ENCODE measurements at regions not wholly inside any gene's neighbourhood (a gene's known extent, or its start where the extent isn't known, plus 50 kb on each side); places are given as distances from the start of the nearest gene placed in this dataset.

GRCh38 chr1:71200503-71200902, 119.7 kb upstream of the ZRANB2 start:
- Histone ChIP-seq H3K36me3 (ENCODE audit: control insufficient read depth, insufficient read depth, low read length) (no peaks in the 10 kb centered on the region), H3K27me3 (ENCODE audit: control insufficient read depth, insufficient read depth, low read length) (no peaks in the 10 kb centered on the region), H3K4me3 (ENCODE audit: low read depth, low read length) (no peak overlapping the region)
- TF ChIP-seq CTCF (IDR thresholded peaks at IDR 0.05; ENCODE audit: insufficient read depth, low read length, poor library complexity, severe bottlenecking), result no peak
- no peak for DNase-seq (ENCODE audit: low read depth)

DNA sequence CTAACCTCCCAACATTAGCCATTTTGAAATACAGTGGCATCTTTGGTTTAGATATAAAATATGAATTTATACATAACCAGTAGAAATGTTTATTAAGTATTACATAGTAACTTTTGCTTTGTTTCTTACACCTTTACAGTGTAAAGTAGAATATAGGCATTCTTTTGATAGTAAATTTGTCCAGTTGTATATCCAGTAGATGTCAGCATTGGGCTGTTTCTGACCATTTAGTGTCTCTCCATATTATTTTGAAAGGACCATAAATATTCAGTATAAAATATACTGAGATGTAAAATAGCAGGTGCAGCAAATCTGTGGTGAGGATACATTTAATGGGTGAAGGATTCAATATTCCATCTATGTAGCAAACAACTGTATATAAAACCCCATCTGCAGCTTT, 115.8 kb upstream of the ZRANB2 start:
- Histone ChIP-seq H3K36me3 (ENCODE audit: control insufficient read depth, insufficient read depth, low read length) (no peaks in the 10 kb centered on the region), H3K27me3 (ENCODE audit: control insufficient read depth, insufficient read depth, low read length) (no peaks in the 10 kb centered on the region), H3K4me3 (ENCODE audit: low read depth, low read length) (no peak overlapping the region)
- peak; percentile 26 for TF ChIP-seq CTCF (IDR thresholded peaks at IDR 0.05; ENCODE audit: insufficient read depth, low read length, poor library complexity, severe bottlenecking)
- DNase-seq (ENCODE audit: low read depth), result no peak

DNA sequence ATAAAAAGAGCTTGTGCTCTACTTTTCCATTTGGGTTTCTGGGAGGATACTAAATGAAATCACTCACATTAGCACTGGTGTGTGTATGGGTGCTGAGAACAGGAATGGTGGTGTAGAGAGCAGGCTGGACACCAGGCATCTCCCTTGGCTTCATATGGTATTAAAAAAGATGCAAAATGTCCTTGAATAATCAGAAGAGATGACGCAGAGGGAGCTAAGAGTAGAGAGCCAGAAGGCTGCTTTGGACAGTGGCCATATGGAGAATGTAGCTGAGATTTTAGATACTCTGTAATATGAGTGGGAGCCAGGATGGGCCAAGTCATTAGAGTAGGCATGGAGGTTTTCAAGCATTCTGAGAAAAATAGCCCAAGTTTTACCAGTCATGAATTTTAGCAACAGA, 112.3 kb upstream of the ZRANB2 start:
- no peak for DNase-seq (ENCODE audit: low read depth)

GRCh38 chr1:71191520-71191919, 110.7 kb upstream of the ZRANB2 start:
- no peaks in the 10 kb centered on the region for H3K27me3 ChIP-seq (ENCODE audit: control insufficient read depth, insufficient read depth, low read length)
- no peak for TF ChIP-seq CTCF (IDR thresholded peaks at IDR 0.05; ENCODE audit: insufficient read depth, low read length, poor library complexity, severe bottlenecking)
- no peak overlapping the region for H3K4me3 ChIP-seq (ENCODE audit: low read depth, low read length)
- no peak for DNase-seq (ENCODE audit: low read depth)
- H3K36me3 ChIP-seq (ENCODE audit: control insufficient read depth, insufficient read depth, low read length), result no peaks in the 10 kb centered on the region

More for the DNA sequence above, 112.3 kb upstream of the ZRANB2 start:
- no peak for TF ChIP-seq CTCF (IDR thresholded peaks at IDR 0.05; ENCODE audit: insufficient read depth, low read length, poor library complexity, severe bottlenecking)
- H3K27me3 ChIP-seq (ENCODE audit: control insufficient read depth, insufficient read depth, low read length), result no peaks in the 10 kb centered on the region
- no peak overlapping the region for H3K4me3 ChIP-seq (ENCODE audit: low read depth, low read length)
- H3K36me3 ChIP-seq (ENCODE audit: control insufficient read depth, insufficient read depth, low read length), result no peaks in the 10 kb centered on the region

DNA sequence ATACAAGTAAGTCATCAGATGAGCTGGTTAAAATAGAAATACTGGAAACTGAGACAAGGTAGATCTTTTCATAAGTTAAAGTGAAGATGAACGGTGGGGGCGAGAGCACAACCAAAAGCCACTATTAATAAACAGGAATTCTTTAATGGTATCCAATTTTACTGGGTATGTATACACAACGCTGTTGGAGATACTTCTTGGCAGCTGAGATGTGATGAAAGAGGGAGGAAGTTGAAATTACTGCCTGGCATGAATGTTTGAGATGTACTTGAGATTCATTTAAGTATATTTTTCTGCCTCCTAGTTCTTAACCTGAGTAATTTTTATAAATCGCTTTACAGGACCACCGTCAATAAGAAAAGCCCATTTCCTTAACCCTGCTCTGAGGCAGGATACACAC, 110.0 kb upstream of the ZRANB2 start:
- no peak for TF ChIP-seq CTCF (IDR thresholded peaks at IDR 0.05; ENCODE audit: insufficient read depth, low read length, poor library complexity, severe bottlenecking)
- Histone ChIP-seq H3K4me3 (ENCODE audit: low read depth, low read length) (no peak overlapping the region), H3K36me3 (ENCODE audit: control insufficient read depth, insufficient read depth, low read length) (no peaks in the 10 kb centered on the region), H3K27me3 (ENCODE audit: control insufficient read depth, insufficient read depth, low read length) (no peaks in the 10 kb centered on the region)
- DNase-seq (ENCODE audit: low read depth), result no peak

DNA sequence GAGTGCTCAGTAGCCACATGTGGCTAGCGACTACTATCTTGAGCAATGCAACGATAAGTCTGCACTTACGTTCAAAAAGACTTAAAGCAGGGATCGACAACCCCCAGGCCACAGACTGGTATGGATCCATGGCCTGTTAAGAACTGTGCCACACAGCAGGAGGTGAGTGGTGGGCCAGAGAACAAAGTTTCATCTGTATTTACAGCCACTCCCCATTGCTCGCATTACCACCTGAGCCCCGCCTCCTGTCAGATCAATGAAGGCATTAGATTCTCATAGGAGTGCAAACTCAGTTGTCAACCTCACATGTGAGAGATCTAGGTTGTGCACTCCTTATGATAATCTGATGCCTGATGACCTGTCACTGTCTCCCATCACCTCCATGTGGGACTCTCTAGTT, 103.6 kb upstream of the ZRANB2 start:
- no peak for TF ChIP-seq CTCF (IDR thresholded peaks at IDR 0.05; ENCODE audit: insufficient read depth, low read length, poor library complexity, severe bottlenecking)
- no peak overlapping the region for H3K4me3 ChIP-seq (ENCODE audit: low read depth, low read length)
- H3K36me3 ChIP-seq (ENCODE audit: control insufficient read depth, insufficient read depth, low read length), result no peaks in the 10 kb centered on the region
- no peaks in the 10 kb centered on the region for H3K27me3 ChIP-seq (ENCODE audit: control insufficient read depth, insufficient read depth, low read length)
- DNase-seq (ENCODE audit: low read depth), result no peak
